ENCODE measurements at regions not wholly inside any gene's neighbourhood (a gene's known extent, or its start where the extent isn't known, plus 50 kb on each side); places are given as distances from the start of the nearest gene placed in this dataset.

- TF ChIP-seq EZH2phosphoT487 (conservative IDR thresholded peaks at IDR 0.05; ENCODE audit: low read length) (no peak), CTCF (IDR thresholded peaks at IDR 0.05; ENCODE audit: insufficient read depth, low read length, poor library complexity, severe bottlenecking) (no peak)
Measured at GRCh38 chr22:46090631-46091201, 59.6 kb upstream of the PPARA start.

Data from SU-DHL-6 (cell line).